ENCODE measurements at regions not wholly inside any gene's neighbourhood (a gene's known extent, or its start where the extent isn't known, plus 50 kb on each side); places are given as distances from the start of the nearest gene placed in this dataset.

DNA sequence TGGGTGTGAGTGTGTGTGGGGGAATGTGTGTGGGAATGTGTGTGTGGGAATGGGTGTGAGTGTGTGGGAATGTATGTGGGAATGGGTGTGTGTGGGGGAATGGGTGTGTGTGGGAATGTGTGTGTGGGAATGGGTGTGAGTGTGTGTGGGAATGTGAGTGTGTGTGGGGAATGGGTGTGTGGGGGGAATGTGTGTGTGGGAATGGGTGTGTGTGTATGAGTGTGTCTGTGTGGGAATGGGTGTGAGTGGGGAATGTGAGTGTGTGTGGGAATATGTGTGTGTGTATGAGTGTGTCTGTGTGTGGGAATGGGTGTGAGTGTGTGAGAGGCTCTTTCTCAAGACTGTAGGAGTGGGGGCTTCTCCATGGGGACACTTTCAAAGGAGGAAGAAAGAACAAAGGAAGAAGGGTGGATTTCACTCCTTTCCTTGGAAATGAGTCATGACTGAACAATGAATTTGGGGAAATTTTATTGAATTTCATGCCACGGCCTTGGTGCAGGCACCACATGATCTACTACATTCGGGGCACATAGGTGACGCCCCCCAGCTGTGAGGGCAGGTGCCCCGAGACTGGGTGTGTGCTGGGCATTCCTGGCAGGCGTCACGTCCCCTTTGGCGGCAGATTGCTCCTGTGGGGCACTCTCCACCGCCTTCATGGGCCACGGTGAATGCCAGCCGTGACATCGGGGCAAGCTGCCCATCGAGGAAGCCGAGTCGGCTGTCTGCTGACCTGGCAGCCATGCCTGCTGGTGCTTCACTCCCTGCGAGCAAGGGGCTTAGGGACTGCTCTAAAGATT is 88.8 kb upstream of the INSIG1 start:
- WGBS, 2 donors (ENCODE audit: low coverage in 1 of 2), result 40 to 67% methylated on average over 1 to 15 of the region's 15 CpGs
- peaks cover 5% of the 10 kb centered on the region for H3K27me3 ChIP-seq
- peaks cover 0 to 1% (median 0%) of the 10 kb centered on the region in 4 donors for H3K4me1 ChIP-seq
- DNase-seq, result no peak
- no peak overlapping the region for H3K4me3 ChIP-seq
- TF ChIP-seq POLR2A (IDR thresholded peaks at IDR 0.05), result no peak
- TF ChIP-seq, protein P1, sequence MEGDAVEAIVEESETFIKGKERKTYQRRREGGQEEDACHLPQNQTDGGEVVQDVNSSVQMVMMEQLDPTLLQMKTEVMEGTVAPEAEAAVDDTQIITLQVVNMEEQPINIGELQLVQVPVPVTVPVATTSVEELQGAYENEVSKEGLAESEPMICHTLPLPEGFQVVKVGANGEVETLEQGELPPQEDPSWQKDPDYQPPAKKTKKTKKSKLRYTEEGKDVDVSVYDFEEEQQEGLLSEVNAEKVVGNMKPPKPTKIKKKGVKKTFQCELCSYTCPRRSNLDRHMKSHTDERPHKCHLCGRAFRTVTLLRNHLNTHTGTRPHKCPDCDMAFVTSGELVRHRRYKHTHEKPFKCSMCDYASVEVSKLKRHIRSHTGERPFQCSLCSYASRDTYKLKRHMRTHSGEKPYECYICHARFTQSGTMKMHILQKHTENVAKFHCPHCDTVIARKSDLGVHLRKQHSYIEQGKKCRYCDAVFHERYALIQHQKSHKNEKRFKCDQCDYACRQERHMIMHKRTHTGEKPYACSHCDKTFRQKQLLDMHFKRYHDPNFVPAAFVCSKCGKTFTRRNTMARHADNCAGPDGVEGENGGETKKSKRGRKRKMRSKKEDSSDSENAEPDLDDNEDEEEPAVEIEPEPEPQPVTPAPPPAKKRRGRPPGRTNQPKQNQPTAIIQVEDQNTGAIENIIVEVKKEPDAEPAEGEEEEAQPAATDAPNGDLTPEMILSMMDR (IDR thresholded peaks at IDR 0.05), result no peak
- TF ChIP-seq POLR2AphosphoS5 (IDR thresholded peaks at IDR 0.05), result no peak
- TF ChIP-seq EP300 (IDR thresholded peaks at IDR 0.05; ENCODE audit: low read depth), result no peak
- no peaks in the 10 kb centered on the region for H3K36me3 ChIP-seq
- H3K9me3 ChIP-seq, result no peaks in the 10 kb centered on the region
- no peak overlapping the region for H3K27ac ChIP-seq
- intact Hi-C loops (cut with DNase I; ENCODE audit: low total_unique reads) (no loop called here), in situ Hi-C loops (cut with MboI; ENCODE audit: low pct_ligation_motif_present in 1 of 4, low pct_unique_long_range_greater_than_20kb in 1 of 4, low sequenced_read_pairs in 3 of 4) (no loop called here)

DNA sequence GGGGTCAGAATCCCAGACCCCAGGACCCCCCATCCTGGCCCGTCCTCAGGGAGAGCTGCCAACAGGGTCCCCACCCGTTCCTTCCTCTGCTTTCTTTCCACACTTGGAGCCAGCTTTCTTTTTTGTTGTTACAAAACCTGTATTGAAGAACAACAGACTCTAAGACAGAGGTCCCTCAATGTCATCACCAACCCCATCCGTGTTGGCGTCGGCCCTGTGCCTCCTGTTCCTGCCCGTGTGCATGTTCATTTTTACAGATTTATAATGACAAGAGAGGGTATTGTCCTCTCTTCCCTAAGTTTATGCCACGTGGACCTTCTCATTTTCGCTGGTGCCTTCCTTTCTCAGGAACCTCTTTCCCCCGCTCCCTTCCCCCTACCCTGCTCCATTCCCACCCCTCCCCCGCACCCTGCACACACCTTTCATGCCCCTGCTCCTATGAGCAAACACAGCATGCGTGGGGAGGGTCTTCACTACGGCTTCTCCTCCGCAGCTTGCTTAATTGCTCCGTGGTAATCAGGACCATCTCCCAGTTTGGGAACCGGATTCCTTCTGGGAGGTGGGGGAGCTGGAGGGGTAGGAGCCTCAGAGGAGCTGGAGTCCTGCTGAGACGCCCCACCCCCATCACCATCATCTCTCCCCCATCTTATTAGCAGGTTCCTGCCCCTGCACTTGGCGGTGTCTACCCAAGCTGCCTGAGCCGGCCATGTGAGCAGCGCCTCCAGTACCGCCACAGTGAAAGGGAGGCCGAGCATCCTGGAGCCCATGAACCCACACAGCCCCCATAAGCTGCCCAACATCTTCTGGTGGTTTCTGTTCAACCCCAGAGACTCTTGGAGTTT is 88.0 kb upstream of the INSIG1 start:
- in situ Hi-C loops (cut with MboI; ENCODE audit: low pct_ligation_motif_present in 1 of 4, low pct_unique_long_range_greater_than_20kb in 1 of 4, low sequenced_read_pairs in 3 of 4), result no loop called here
- Histone ChIP-seq H3K4me1 (peaks cover 0 to 8% (median 4%) of the 10 kb centered on the region in 4 donors), H3K36me3 (no peaks in the 10 kb centered on the region), H3K4me3 (no peak overlapping the region), H3K9me3 (no peaks in the 10 kb centered on the region), H3K27ac (no peak overlapping the region), H3K27me3 (peaks cover 13% of the 10 kb centered on the region)
- no peak for TF ChIP-seq POLR2A (IDR thresholded peaks at IDR 0.05)
- TF ChIP-seq EP300 (IDR thresholded peaks at IDR 0.05; ENCODE audit: low read depth), result no peak
- TF ChIP-seq, protein P1 (IDR thresholded peaks at IDR 0.05), result no peak
- TF ChIP-seq POLR2AphosphoS5 (IDR thresholded peaks at IDR 0.05), result no peak
- WGBS, 2 donors (ENCODE audit: low coverage in 1 of 2), result 50 to 56% methylated on average over 4 to 21 of the region's 21 CpGs
- no peak for DNase-seq
- intact Hi-C loops (cut with DNase I; ENCODE audit: low total_unique reads), result no loop called here

DNA sequence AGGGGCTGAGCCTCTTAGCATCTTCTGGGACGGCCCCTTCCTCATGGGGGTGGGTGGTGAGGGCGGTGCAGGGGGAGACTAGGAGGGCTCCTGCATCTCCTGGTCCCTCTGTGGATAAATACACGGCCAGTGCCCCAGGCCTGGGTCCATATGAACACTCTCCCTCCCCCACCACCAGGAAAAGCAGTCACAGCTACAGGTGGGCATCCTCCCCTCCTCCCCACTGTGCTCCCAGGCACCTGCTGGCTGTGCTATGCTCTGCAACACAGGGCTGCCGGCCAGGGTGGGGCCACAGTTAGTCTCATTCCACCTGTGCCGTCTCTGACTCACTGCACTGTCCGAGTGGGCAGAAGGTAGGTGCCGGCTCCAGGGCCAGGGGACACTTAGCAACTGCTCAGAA is 87.3 kb upstream of the INSIG1 start:
- 56 to 57% methylated on average over 3 to 7 of the region's 7 CpGs for WGBS, 2 donors (ENCODE audit: low coverage in 1 of 2)
- intact Hi-C loops (cut with DNase I; ENCODE audit: low total_unique reads), result no loop called here

More for the DNA sequence above, 87.3 kb upstream of the INSIG1 start:
- TF ChIP-seq, protein P1 (IDR thresholded peaks at IDR 0.05), result no peak
- TF ChIP-seq POLR2A (IDR thresholded peaks at IDR 0.05), result no peak
- TF ChIP-seq EP300 (IDR thresholded peaks at IDR 0.05; ENCODE audit: low read depth), result no peak
- TF ChIP-seq POLR2AphosphoS5 (IDR thresholded peaks at IDR 0.05), result no peak
- Histone ChIP-seq H3K4me3 (no peak overlapping the region), H3K36me3 (no peaks in the 10 kb centered on the region), H3K27ac (no peak overlapping the region), H3K27me3 (peaks cover 20% of the 10 kb centered on the region), H3K4me1 (peaks cover 0 to 11% (median 6%) of the 10 kb centered on the region in 4 donors), H3K9me3 (no peaks in the 10 kb centered on the region)
- no peak for DNase-seq
- in situ Hi-C loops (cut with MboI; ENCODE audit: low pct_ligation_motif_present in 1 of 4, low pct_unique_long_range_greater_than_20kb in 1 of 4, low sequenced_read_pairs in 3 of 4), result no loop called here
